Pulmonary artery endothelial cell (primary cell): ENCODE measurements at regions not wholly inside any gene's neighbourhood (a gene's known extent, or its start where the extent isn't known, plus 50 kb on each side); places are given as distances from the start of the nearest gene placed in this dataset.

Source experiments
- DNase-seq: peaks from one replicate; pipeline ENCODE4 v3.0.0-alpha.2; 2011; ENCODE audit warnings: low read depth, low spot score

GRCh38 chr2:4674007-4674406 lies 970.6 kb downstream of the DCDC2C start:
- DNase-seq: no peak

DNA sequence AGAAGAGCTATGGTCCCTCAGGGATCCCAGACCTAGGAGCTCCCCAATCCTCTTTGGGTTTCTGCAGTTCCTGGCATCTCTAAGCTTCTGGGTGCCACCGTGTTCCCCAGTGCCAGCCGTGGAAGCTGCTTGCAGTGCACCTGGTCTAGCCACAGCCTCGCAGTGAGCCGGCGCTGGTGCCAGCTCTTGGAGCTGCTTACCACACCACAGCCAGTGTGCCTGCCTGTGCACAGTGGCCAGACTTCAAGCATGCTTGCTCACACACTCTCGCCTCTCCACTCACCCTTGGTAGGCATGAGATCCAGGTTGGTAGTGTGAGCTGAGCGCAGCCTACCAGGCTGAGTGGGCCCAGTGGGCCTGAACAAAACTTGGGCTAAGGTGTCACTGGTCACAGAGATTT lies 971.9 kb downstream of the DCDC2C start:
- DNase-seq: no peak

DNA sequence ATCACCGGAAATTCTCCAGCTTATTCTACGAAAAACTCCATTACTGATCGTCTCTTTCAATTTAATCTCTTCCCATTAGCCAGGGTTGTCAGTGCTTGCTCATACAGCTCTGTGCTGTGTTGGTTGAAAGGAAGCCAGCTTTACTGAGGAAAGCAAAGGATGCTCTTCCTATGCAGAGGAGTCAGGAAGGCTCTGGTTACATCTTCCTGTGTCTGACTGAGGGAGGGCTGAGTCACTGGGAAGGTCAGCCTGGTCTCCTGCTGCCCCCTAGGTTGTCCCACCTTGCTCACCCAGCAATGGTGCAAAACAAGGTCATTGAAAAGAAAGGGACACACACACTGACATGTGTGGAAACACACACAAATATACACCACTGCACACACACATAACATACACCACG lies 975.6 kb downstream of the DCDC2C start:
- DNase-seq: no peak

- DNase-seq: no peak
Observed at GRCh38 chr2:4679391-4679790, 976.0 kb downstream of the DCDC2C start.

DNA sequence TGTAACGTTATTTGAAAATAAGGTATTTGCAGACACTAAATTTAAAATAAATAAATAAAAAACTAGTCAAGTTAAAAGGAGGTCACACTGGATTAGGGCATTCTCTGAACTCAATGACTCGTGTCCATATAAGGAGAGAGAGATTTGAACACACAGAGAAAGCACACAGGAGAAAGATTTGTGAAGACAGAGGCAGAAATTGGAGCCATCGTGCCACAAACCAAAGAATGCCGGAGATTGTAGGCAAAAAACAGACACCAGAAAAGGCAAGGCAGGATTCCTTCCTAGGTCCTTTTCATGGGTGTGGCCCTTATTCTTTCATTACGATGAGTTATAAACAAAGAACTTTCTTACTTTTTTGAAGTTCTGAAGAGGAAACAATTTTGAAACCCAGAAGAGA lies 981.5 kb downstream of the DCDC2C start:
- no peak for DNase-seq

GRCh38 chr2:4690913-4691312 lies 987.5 kb downstream of the DCDC2C start:
- no peak for DNase-seq

- no peak for DNase-seq
Observed at GRCh38 chr2:4693266-4693665, 989.9 kb downstream of the DCDC2C start.

DNA sequence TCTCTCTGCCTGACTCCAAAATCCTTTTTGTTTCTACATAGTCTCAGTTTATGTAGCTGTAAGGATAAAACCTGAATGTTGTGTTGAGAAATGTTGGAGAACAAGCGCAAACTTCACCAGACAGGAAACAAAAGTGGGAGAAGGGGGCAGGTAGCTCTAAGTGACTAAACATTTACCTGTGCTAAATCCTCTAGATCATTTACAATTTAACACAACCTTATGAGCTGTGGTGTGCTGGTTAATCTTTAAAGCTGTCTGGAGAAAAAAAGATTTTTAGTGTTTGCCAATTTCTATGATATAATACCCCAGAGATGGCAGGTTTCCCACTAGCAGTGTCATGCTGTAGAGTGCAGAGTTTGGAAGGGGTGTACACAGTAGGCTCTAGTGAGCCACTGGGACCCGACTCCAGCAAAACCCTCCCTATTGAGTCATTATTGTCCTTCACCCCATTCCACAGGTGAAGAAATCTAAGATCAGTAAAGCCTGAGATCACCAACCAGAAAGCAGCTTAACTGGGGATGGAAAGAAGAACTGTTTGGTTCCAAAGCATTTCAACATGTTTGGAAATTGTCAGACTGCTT lies 992.0 kb downstream of the DCDC2C start:
- DNase-seq: no peak

- no peak for DNase-seq
Observed at GRCh38 chr2:4715065-4715464, 977.1 kb upstream of the SOX11 start.

GRCh38 chr2:4718777-4719176 lies 973.4 kb upstream of the SOX11 start:
- no peak for DNase-seq

DNA sequence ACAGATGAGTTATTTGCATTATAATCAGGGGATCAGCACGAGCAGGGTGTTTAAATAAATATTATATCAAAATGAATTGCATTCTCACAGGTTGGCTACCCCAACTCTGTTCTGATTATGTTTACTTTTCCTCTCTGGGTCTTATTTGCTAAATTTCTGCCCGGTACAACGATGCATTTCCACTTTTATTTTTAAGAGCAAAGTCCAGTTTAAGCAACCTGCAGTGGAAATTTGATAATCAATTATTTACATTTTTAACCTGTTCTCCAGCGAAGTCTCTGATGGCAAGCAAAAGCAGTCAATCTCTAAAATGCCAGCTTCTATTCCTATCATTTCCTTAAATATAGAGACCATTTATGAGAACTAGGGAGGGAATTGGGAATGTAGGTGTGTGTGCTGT lies 966.6 kb upstream of the SOX11 start:
- DNase-seq: no peak

- DNase-seq: no peak
Observed at GRCh38 chr2:4732560-4732959, 959.6 kb upstream of the SOX11 start.

GRCh38 chr2:4745056-4745991 lies 946.9 kb upstream of the SOX11 start:
- no peak for DNase-seq

GRCh38 chr2:4753721-4754120 lies 938.5 kb upstream of the SOX11 start:
- no peak for DNase-seq

GRCh38 chr2:4762951-4763376 lies 929.2 kb upstream of the SOX11 start:
- no peak for DNase-seq

DNA sequence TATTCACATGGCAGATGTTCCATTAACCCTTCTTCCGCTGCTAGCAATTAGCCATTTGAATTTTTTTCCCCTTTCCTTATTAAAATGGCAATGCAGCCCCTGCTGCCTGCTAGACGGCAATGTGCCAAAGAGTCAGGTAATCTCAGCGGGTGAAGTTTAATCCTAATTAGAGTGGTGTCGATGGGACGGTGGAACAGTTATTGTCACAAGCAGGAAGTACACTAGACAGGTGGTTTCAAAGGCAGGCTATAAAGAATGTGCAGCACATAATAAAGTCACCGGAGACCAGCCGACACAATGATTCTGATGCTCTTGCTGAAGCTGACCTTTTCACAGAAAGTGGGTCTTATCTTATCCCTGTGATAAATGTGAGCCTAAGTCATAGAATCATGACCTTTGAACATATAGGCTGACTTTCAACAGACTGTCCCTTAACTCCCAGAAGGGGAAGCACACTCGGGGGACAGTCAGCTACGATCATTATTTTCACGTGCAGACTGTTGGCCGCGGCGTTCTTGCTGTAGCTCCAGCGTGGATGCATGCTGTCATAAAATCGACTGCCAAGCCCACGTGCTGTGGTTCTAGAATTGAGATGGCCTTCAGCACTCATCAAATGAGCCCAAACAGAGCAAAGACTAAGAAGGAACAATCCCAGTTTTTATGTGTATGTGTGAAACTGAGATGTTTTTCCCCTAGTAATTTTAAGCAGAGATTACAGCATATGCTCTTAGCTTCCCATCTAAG lies 926.2 kb upstream of the SOX11 start:
- no peak for DNase-seq

- DNase-seq: no peak
Observed at GRCh38 chr2:4775668-4776067, 916.5 kb upstream of the SOX11 start.

DNA sequence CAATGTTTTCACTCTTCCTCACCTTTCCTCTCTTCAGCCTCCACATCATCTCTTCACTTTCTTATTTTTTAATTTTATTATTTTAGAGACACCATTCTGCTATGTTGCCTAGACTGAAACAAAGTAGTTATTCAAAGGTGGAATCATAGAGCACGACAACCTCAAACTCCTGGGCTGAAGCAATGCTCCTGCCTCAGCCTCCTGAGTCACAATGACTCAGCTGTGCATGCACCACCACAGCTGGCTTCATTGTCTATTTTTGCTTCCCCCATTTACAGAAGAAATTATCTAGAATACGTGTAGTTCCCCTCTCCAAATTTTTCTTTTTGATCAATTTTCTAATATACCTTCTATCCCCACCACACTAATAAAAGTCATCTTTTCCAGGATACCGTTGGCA lies 911.5 kb upstream of the SOX11 start:
- no peak for DNase-seq

DNA sequence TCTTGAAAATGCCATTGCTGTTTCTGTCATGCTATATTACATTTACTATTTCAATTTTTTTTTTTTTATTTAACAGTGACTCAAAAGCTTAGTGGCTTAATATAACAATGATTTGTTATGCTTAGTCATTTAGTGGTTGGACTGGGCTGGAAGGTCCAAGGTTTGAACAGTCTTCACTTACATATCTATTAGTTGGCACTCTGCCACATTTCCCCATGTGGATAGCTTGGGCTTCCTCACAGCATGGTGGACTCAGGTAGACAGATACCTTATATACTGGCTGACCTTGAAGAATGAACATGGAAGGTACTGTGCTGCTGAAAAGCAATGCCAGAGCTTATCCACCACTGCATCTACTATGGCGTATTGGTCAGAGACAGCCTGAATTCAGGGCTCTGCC lies 909.5 kb upstream of the SOX11 start:
- no peak for DNase-seq

DNA sequence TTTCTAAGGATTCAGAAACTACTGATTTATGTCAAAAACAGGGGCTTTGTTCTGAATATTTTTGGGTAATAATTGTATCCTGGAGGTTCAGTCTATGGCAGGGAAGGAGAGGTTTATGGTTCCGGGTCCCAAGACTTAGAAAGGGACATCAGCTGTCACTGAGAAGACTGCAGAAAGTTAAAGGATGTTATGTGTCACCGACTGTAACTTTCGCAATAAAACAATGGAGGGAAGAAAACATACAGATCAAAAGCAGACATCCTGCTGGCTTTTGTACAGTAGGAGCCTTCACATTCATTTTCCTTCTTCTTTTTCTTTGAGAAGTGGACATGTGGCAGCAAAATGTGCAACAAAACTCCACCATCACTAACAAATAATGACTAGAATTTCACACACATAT lies 900.7 kb upstream of the SOX11 start:
- no peak for DNase-seq

GRCh38 chr2:4792126-4792525 lies 900.1 kb upstream of the SOX11 start:
- DNase-seq: no peak

GRCh38 chr2:4803396-4803795 lies 888.8 kb upstream of the SOX11 start:
- no peak for DNase-seq
